NCI-H748 treated with DMSO at 0.1 percent for 48 hours (cell line): ENCODE measurements at regions not wholly inside any gene's neighbourhood (a gene's known extent, or its start where the extent isn't known, plus 50 kb on each side); places are given as distances from the start of the nearest gene placed in this dataset.
"Not testable (repeated sequence)": the region's sequence is repeated elsewhere in the genome, so short reads cannot be mapped to it uniquely, and the experiment has no call there.

ENCODE experiments used
- DNase-seq: peaks from one replicate; lab custom pipeline; 2025; lab: John Stamatoyannopoulos, UW

DNA sequence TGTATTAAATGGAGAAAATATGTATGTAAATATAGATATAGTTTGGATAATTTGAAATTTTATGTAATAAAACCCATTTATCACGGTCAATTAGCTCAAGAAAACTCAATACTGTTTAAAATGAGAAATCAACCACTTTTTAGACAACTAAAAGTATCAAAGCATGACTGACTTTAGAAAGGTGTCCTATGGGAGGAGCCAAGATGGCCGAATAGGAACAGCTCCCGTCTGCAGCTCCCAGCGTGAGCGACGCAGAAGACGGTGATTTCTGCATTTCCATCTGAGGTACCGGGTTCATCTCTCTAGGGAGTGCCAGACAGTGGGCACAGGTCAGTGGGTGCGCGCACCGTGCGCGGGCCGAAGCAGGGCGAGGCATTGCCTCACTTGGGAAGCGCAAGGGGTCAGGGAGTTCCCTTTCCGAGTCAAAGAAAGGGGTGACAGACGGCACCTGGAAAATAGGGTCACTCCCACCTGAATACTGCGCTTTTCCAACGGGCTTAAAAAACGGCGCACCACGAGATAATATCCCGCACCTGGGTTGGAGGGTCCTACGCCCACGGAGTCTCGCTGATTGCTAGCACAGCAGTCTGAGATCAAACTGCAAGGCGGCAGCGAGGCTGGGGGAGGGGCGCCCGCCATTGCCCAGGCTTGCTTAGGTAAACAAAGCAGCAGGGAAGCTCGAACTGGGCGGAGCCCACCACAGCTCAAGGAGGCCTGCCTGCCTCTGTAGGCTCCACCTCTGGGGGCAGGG lies 182.8 kb upstream of the NECTIN3 start:
- not testable (repeated sequence) for DNase-seq

DNA sequence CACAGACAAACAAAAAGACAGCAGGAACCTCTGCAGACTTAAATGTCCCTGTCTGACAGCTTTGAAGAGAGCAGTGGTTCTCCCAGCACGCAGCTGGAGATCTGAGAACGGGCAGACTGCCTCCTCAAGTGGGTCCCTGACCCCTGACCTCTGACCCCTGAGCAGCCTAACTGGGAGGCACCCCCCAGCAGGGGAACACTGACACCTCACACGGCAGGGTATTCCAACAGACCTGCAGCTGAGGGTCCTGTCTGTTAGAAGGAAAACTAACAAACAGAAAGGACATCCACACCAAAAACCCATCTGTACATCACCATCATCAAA lies 182.3 kb upstream of the NECTIN3 start:
- not testable (repeated sequence) for DNase-seq

DNA sequence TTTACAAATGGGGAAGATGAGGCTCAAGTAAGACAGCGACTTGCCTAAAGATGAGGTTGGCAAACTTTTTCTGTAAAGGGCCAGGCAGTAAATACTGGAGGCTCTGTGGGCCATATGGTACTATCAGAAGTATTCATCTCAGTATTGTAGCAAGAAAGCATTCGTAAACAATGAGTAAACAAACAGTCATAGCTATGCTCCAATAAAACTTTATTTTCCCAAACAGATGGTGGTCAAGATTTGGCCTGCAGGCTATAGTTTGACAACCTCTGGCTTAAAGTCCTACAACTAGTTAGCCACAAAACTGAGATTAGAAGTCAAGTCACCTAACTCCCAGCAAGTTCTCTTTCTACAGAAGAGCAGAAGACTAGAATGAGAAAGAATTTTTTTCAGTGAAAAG lies 177.0 kb upstream of the NECTIN3 start:
- DNase-seq: no peak

DNA sequence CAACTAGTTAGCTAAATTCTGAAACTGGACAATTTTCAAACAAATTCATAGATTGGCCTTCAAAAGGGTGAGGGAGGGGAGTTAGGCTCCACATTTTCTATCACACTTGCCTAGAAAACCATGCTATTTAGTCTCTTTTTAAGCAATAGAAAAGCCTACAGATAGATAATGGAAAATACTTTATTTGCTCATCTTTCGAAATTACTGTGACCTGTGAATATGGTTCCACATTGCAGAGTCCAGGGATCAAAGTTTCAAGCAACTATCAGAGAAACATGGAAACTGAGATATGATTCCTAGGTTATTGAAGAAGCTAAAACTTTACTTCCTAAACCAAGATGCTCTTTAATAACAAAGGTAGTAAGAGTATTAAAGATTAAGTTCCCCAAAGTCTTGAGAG lies 176.6 kb upstream of the NECTIN3 start:
- DNase-seq: no peak

DNA sequence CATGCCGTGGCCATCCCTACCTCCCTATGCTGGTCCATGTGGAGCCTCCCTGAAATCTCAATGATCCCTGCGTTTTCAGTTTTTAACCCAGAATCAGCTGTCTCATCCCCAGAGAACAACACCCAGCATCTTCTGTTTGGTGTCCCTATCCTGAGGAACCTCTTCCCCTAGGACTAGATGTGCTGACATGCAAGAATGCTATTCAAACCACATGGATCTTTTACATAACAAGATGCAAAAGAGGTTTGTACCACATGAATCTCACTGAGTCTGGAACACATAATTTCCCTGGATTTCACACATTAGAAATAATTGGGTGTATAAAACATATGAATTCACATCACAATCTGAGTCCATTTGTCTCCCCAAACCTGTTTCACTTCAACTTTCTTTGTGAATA lies 174.6 kb upstream of the NECTIN3 start:
- no peak for DNase-seq

DNA sequence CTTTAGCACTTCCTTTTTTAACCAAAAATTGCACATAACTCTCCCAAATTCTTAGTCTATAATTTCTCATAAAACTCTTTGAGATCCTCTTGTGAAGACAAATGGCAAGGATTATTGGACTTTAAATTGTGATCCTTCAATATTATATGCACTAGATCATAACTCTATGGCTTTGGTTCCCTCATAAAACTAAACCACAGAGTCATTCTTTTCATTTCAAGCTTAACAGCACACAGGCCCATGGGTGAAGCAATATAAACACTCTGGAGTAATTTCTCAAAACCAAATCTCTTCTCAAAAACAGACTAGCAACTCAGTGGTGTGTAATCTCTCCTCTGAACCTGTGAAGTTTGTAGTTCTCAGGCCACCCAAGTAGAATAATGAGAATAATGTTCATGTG lies 171.0 kb upstream of the NECTIN3 start:
- DNase-seq: no peak

DNA sequence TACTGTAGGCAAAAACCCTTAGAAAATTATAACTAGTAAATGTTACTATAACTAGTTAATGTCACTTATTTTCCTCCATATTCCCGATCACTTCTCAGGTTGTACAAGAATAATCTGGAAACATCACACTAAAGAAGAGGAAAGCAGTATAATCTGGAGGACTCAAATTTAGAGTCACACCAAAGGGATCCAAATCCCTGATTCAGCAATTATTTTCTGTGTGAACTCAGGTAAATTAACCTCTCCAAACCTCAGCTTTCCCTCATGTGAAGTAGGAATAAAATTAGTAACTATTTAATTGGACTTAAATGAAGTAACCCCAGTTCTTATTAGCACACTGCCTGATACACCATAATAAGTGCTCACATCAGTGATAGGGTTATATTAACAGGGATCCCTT lies 170.1 kb upstream of the NECTIN3 start:
- DNase-seq: no peak

DNA sequence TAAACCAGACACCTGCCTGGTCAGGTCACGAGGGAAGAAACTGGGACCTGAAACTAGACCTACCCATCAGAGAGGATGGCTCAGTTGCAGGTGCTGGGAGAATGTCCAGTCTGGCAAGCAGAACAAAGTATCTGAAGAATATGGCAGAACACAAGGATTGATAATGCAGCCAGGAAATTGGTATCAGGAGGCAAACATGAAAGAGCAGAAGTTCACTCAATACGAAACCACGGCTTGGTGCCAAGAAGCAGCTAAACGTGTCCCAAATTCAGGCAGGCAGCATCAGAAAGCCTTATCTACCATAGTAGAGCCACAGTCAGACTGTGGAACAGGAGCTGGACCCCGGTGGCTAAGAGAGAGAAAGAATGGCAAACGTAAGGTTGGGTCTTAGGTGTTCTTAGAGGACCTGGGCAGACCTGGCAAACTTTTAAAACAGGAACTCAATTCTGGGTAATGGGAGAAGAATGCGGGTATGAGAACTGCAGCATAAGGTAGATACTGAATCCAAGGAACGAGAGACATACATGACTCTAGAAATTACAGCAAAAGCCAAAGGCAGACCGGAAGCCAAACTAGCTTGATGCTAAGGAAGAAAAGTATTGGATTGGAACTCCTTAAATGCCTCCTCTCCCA lies 169.0 kb upstream of the NECTIN3 start:
- DNase-seq: no peak

DNA sequence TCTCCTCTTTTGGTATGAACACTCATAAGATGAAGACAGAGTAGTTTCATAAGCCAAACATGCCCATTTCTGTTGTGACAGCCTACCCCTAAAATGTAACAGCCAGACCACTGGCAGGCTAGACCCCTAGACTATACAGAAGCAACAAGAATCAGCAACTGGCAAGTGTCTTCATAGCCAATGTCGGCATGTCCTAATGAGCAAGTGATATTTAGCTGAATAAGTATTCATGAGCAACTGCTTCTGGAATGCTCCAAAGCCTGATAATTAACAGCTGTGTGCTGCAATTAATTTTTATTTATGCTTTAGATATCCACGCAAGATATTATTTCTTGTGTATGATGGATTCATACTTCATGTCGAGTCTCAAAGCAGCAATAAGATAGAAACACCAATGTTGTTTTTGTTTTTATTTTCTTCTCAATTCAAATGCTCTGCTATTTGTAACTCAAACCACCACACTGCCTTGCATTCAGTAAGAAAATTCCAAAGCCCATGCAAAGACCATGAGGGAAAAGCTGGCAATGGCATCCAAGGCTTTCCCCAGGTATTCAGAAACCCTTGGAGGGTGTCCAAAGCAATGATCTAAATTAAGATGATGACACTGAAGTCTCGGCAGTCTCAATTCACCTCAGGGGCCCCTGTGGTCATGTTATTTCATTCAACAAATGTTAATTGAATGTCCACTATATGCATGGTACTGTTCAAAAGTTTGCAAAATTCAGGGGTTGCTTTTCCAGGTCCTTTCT lies 167.7 kb upstream of the NECTIN3 start:
- DNase-seq: no peak

DNA sequence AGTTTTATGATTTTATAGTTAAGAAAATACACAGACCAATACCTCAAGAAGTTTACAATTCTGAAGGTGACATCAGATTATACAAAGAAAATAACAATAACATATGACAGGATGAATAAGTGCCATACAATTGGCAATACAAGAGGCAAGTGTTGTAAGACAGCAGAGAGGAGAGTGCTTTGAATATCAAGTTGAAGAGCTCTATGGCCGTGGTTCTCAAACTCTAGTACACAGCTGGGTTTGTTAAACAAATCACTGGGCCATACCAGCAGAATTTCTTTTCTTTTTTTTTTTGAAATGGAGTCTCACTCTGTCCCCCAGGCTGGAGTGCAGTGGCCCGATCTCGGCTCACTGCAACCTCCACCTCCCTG lies 167.1 kb upstream of the NECTIN3 start:
- DNase-seq: no peak

DNA sequence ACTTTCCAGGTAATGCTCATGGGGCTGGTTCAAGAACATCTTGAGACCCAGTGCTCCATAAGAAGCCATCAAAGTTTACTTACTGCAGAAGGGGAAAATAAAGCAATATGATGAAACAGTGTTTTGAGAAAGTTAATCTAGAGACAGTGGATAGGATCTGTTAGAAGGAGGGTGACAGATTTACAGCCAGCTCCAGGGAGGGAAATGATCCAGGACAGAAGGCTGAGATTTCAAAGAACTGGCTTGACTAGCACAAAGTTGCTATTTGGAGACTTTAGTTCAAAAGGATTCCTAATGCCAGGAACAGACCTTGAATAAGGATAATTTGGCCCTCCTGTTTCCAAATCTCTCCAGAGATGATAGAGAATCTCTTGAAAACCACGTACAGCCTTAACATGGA lies 166.5 kb upstream of the NECTIN3 start:
- DNase-seq: no peak

DNA sequence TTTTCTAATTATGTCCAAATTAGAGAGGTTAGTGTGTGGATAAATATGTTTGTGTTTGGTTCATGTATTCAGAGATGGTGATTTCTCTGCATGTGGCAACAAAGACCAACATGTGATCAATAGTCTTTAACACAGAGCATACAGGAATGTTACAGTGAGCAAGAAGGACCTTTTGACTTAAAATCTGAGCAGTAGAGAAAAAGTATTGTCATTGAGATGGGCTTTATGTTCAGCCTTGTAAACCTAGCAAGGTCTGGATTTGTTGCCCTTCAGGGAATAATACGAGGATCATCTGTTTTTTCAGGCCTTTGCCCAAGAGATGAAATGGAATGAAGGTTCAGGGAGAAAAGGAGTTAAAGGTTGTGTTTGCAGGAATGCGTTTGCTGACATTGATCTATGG lies 161.8 kb upstream of the NECTIN3 start:
- no peak for DNase-seq

DNA sequence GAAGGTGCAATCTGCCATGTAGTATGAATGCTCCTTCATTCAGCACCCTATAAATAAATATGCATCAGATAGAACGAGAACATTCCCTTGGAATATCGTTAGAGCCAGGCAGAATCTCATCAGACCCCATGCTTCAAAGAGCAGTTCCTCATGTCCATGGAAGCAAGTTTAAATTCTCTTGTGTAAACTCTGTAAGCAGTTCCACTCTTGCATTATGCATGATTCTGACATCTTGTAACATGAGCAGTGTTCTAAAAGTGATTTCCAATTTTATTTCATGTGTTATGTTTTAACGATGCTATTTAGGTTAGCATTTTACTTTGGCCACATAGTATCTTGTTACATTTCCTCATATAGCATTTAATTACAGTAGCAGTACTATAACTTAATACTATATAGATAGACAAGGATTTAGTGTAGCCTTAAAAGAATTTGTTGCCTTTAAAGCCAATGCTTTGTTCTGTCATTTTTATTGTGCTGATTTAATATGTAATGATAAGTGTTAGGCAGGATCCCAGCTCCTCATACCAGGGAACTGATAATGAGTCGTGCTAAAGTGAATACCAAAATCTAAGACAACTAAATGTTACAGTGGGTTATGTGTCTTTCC lies 161.2 kb upstream of the NECTIN3 start:
- no peak for DNase-seq

DNA sequence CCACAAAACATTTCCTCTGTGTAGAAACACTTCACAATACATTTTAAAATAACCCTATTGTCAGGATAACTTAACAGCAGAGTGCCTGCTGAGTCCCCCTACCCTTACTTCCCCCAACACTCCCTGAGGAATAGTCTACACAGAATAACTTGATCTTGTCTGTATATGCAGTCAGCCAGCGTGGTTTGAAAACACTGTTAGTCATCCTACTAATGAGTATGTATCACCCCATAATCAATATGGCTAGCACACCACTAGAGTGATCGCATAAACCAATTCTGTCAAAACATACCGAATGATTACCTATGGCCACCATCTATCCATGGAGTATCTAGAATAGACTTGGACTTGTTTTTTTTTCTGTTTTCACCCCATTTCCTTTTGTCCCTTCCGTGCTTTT lies 152.7 kb upstream of the NECTIN3 start:
- no peak for DNase-seq

DNA sequence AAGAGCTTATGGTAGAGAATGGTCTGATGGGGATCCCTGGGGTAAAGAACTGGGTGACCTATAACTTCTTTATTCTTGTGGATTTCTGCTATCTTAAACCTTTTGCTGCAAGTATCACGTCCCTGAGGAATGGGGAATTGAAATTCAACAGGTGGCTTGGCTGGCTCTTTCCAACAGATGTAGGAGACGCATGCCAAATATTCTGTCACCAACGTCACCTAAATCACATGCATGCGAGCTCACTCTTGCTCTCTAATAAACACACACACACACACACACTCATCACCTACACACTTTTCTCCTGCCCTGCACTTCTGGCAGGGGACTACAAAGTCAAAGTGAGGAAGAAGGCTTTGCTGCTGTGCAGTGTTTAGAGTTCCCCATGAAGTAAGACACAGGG lies 145.8 kb upstream of the NECTIN3 start:
- DNase-seq: no peak

DNA sequence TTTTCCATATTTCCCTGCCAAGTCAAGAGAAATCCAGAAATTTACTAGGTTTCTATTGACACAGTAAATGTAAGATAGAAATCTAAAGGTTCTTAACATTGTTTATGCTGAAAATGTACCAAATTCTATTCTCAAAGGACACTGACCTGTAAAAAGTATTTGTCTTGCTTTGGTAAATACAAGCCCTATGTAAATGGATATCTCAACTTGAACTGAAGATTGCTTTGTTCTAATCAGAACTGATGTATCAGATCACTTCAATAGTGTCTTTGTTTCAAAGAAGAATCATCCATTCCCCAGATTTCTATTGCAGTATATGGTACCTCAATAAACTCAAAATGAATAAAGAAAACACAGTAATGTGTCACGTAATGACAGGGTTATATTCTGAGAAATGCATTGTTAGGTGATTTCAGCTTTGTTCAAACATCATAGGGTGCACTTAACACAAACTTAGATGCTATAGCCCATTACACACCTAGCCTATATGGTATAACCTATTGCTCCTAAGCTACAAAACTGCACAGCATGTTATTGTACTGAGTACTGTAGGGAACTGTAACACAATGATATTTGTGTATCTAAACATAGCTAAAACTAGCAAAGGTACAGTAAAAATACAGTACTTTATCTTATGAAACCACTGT lies 143.5 kb upstream of the NECTIN3 start:
- no peak for DNase-seq

DNA sequence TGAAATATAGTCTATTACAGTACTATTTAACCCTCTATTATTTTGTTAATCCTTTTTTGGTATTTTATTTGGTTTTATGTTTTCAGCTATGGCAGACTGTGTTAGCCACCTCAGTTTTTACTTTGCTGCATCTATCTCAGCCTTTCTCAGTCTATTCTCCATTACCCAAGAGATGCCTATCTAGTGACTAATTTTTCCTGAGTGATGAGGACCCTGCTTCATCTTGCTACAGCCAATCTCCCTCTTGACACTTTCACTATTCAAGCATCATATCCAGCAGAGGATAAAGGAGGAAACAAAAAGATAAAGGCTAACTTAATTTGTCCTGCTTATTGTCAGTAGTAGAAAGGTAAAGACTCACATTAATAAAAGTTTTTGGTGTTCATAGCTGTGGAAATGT lies 141.8 kb upstream of the NECTIN3 start:
- DNase-seq: no peak

DNA sequence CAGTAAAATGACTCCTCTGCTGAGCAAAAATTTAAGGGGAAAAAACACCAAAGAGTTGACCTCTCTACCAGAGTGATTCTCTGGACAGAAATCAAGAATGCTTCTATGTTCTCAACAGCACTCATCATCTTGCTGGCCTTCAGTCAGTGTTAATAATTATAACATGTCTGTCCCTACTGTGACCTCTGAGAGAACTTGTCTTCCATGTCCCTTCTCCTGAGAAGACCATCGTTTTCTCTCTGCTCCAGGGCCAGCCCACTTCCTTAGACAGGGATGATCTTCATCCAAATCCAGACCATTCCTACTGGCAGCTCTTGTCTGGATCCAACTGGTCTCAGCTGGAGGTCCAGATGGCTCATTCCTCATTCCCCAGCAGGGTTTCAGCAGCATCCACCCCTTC lies 139.0 kb upstream of the NECTIN3 start:
- no peak for DNase-seq

DNA sequence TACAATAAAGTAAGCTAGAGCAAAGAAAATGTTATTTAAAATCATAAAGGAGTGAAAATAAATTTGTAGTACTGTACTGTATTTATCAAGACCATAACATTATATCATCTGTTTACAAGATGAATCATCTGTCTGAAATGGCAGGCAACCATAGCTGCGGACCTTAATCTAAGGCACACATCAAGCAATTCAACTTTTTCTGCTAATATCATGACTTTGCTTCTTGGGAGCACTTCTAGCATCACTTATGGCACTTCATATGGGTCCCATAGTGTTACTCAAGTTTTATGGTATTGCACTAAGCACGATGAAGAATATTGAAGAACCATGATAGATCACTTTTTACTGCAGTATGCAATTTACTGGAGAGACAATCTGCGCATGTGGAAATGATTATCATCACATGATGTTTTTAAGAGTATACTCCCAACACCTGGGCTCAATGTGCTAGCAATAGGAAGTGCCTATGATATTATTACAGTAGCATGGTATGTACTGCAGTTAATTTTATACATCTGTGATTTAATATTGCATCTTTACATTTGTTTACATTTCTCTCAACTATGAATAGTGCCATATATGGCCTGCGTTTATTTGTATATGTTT lies 137.7 kb upstream of the NECTIN3 start:
- no peak for DNase-seq

DNA sequence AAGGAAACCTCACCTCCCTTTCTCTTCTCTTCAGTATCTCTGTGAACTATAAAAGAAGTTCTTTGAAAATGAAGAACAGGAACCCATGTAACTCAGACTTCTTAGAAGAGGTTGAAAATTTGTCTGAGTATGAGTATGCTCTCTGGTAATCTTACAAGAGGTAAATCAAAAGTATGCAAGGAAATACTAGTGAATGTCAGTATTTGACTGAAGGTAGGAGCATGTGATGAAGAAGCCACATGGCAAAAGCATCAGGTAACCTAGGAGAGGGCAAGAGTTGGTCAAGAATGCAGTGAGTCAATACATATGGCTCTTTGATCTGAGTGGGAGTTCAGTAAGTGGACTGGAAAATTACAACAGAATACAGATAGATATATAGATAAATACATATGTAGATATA lies 133.0 kb upstream of the NECTIN3 start:
- no peak for DNase-seq

DNA sequence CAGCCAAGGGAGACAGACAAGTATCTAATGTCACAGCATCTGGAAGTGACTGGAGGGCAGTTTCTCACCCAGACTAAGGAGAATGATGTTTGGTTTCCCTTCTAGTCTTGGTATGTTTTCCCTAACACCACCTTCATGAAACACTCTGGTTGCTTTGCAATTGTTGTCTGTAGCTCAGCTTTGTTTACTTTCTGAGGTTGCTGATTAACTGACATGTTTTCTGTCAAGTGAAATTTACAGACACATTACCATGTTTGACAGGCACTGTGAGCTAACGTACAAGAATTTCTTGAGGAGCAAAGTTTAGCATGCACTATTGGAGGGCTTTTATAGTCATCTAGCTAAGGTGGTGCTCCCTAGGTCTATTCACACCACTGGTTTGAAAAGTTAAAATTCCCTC lies 131.6 kb upstream of the NECTIN3 start:
- DNase-seq: no peak

DNA sequence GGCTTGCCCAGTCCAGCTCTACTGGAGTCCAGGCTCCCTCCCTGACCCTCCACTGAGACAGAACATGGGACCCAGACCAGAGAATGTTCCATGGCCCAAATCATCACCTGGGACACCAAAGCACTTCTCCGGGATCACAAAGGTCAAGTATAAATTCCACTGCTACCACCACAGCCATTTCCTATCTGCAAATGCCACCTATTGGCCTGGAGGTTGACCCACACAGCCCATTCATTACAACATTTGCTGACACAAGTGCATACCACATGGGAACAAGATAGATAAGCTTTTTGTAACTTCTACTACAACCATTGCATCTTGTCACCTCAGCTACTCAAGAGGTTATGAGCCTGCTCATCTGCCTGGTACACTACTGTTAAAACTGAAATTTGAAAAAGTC lies 126.8 kb upstream of the NECTIN3 start:
- DNase-seq: no peak
